ENCODE measurements at regions not wholly inside any gene's neighbourhood (a gene's known extent, or its start where the extent isn't known, plus 50 kb on each side); places are given as distances from the start of the nearest gene placed in this dataset.

DNA sequence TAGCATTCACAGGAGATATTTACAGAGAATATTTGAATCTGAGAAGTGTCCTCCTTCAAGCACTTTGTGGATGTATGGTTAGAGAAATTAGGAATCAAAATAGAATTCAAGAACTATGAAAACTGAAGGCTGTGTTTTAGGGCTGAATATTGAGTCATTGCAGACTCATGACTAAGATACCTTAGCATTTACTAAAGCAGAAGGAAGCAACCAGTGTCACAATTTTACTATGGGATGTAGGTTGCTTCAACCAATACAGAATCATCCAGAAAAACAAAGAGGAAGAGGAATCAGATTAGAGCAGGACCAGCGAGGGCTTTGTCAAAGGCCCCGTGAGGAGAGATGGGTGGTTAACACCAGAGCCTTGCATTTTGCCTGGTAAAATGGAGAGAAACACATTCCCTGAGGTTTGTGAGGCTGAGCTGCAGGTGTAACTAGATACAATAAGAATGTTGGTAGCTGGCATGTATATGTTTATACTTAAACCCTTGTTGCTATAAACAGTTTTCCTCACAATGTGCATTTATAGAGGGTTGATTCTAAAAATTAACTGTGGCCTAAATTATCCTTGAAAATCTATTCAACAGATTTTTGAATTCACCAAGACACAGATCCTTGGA is 518.1 kb downstream of the AGTPBP1 start:
- H3K4me1 Mint-ChIP-seq = no peaks in the 10 kb centered on the region
- no peaks in the 10 kb centered on the region for H3K27me3 Mint-ChIP-seq
- no peak overlapping the region for H3K27ac Mint-ChIP-seq
- no peaks in the 10 kb centered on the region for H3K9me3 Mint-ChIP-seq
- no peaks in the 10 kb centered on the region for H3K36me3 Mint-ChIP-seq (ENCODE audit: low read depth)
- H3K4me3 Mint-ChIP-seq = no peak overlapping the region
- CTCF ChIA-PET = no interaction called here
- DNase-seq = no peak
- POLR2A ChIA-PET = no interaction called here

DNA sequence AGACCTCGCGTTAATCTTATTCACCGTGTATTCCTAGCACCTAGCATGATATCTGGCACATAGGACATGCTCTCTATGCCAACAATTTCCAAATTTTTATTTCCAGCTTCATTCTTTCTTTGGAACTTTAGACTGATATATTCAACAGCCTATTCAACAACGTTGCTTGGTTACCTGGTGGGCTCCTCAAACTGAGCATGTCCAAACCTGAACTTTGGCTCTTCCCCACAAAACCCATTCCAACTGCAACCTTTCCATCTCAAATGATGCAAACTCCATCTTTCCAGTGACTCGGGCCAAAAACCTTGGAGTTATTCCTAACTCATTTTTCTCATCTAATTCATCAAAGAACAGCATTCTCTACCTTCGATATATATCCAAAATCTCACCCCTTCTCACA is 525.2 kb downstream of the AGTPBP1 start:
- Mint-ChIP-seq H3K4me3 (no peak overlapping the region), H3K36me3 (ENCODE audit: low read depth) (no peaks in the 10 kb centered on the region), H3K4me1 (peaks cover 5% of the 10 kb centered on the region), H3K27me3 (peaks cover 9% of the 10 kb centered on the region), H3K27ac (no peak overlapping the region), H3K9me3 (no peaks in the 10 kb centered on the region)
- POLR2A ChIA-PET = no interaction called here
- no peak for DNase-seq
- CTCF ChIA-PET = no interaction called here

DNA sequence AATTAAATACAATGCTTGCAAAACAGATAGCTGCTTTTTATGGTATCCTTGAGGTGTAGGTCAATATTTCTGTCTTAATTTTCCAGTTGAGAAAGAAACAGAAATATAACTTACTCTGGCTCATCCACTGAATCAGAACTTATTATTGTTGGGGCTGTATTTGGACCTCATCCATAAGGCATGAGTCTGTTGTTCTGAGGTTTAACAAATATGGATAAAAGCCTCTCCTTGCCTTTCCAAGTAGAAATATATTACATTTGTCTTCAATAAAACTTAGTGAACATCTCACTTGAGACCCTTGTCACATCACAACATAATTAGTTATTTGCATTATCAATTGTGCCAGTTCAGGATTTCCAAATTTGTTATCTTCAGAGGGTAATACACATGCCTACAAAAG is 525.8 kb downstream of the AGTPBP1 start:
- DNase-seq = no peak
- no peak overlapping the region for H3K4me3 Mint-ChIP-seq
- ChIA-PET CTCF (no interaction called here), POLR2A (no interaction called here)
- H3K27ac Mint-ChIP-seq = no peak overlapping the region
- peaks cover 5% of the 10 kb centered on the region for H3K4me1 Mint-ChIP-seq
- no peaks in the 10 kb centered on the region for H3K9me3 Mint-ChIP-seq
- H3K27me3 Mint-ChIP-seq = peaks cover 9% of the 10 kb centered on the region
- no peaks in the 10 kb centered on the region for H3K36me3 Mint-ChIP-seq (ENCODE audit: low read depth)

DNA sequence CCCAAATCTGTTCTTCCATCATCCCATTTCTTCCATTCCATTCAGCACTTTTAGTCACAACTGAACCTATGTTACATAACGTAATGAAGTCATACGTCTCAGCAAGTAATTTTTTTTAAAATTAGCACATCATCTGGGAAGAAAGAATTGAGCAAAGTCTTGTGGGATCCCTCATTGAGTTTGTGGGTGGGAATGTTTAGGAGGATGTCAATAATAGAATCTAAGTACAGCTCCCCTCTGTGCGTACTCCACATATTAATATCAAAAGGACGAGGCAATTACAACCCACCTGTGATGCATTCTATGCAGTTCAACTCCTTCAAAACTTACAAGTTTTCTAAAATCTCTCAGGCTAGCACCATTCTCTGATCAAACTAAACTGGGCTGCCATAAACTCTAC is 526.3 kb downstream of the AGTPBP1 start:
- Mint-ChIP-seq H3K27ac (no peak overlapping the region), H3K36me3 (ENCODE audit: low read depth) (no peaks in the 10 kb centered on the region), H3K4me1 (peaks cover 5% of the 10 kb centered on the region), H3K9me3 (no peaks in the 10 kb centered on the region), H3K4me3 (no peak overlapping the region), H3K27me3 (peaks cover 9% of the 10 kb centered on the region)
- no peak for DNase-seq
- POLR2A ChIA-PET = no interaction called here
- CTCF ChIA-PET = no interaction called here

DNA sequence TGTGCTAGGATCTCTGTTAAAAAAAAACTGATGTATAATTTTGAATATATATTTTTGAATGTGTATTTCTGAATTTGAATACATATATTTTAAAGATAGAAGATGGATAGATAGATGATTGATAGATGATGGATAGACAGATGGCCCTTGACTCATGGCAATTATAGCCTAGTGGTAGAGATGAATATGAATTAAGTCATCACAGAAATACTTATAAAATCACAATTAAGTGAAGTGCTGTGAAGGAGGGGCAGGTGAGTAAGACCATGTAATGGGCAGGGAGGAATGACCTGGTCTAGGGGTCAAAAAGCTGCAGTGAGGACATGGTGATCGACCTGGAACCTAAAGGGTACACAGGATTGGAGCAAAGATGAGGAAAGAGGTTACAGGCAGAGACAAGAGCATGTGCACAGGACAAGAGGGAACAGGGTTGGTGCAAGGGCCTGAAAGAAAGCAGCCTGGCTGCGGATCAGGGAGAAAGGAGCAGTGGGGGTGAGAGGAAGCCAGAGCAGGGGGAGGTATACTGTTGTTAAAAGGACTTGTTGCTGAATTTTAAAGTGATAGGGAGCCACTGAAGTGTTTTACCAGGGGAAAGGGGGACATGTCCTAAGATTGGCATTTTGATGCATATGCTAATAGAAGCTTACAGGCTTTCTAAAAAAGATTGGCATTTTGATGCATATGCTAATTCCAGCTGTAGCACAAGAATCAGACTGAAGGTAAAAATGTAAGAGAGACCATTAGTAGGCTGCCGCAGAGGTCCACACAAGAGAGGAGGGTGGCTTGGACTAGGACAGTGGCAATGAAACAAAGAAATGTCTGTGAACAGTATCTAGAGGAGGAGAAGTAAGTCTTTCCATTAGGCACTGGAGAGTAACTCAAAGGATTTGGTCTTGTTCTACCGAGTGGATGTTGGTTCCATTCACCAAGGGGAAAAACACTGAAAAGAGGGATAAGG is 527.8 kb downstream of the AGTPBP1 start:
- Mint-ChIP-seq H3K4me3 (no peak overlapping the region), H3K27ac (no peak overlapping the region), H3K4me1 (peaks cover 5% of the 10 kb centered on the region), H3K27me3 (peaks cover 9% of the 10 kb centered on the region), H3K9me3 (no peaks in the 10 kb centered on the region), H3K36me3 (ENCODE audit: low read depth) (no peaks in the 10 kb centered on the region)
- ChIA-PET CTCF (no interaction called here), POLR2A (no interaction called here)
- no peak for DNase-seq

DNA sequence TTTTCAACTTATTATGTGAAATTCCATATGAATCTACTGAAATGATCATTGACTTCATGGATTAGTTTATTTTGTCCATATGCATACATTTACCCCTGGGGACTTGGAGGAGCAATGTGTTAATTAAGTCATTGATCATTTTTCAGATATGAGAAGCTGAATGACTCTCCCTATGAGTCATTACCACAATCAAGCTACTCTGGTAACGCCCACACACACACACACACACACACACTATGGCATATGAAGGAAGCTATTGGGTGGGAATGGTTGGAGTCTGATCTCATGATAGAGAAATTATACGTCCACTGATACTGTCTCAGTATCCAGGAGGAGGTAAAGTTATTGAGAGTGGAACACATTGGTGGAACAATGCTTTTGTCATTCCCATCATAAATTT is 528.9 kb downstream of the AGTPBP1 start:
- Mint-ChIP-seq H3K4me1 (peaks cover 5% of the 10 kb centered on the region), H3K9me3 (peaks cover 1% of the 10 kb centered on the region), H3K4me3 (no peak overlapping the region), H3K27ac (no peak overlapping the region), H3K27me3 (peaks cover 9% of the 10 kb centered on the region), H3K36me3 (ENCODE audit: low read depth) (no peaks in the 10 kb centered on the region)
- POLR2A ChIA-PET = no interaction called here
- DNase-seq = no peak
- CTCF ChIA-PET = no interaction called here

DNA sequence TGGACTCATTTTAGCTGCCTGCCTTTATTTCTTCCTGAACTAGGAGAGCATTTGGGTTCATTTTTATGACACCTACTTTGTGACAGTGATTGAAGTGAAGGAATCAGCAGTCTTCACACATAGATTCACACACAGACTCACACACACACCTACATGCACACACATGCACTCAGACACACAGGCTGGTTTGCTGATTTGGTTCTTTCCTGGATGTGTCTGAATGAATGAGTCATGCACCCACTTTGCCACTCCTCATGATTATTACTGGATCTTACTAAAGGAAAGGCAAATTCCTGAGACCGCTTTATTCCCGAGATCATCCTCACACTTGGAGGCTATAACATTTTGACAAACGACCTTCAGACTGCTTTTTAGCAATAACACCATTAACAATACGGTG is 529.5 kb downstream of the AGTPBP1 start:
- Mint-ChIP-seq H3K27me3 (peaks cover 9% of the 10 kb centered on the region), H3K4me1 (peaks cover 5% of the 10 kb centered on the region), H3K27ac (no peak overlapping the region), H3K4me3 (no peak overlapping the region), H3K9me3 (peaks cover 4% of the 10 kb centered on the region), H3K36me3 (ENCODE audit: low read depth) (no peaks in the 10 kb centered on the region)
- POLR2A ChIA-PET = no interaction called here
- no peak for DNase-seq
- CTCF ChIA-PET = no interaction called here

DNA sequence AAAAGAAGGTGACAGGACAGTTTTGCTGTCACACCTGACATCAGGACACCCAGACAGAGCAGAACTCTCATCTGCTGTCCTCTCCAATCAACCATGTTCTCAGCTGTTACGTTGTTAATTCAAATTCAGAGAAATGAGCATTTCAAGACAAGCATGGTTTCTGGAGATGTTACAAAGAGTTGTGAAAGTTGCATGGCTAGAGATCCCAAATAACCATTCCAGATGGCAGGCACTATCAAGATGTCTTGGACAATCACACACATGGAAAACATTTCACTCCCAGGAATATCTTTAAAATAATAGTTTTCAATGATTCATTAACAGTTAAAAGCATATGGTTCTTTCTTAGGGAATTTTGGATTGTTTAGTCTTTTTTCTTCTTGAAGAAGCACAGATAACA is 533.1 kb downstream of the AGTPBP1 start:
- Mint-ChIP-seq H3K36me3 (ENCODE audit: low read depth) (no peaks in the 10 kb centered on the region), H3K4me3 (no peak overlapping the region), H3K9me3 (peaks cover 8% of the 10 kb centered on the region), H3K27me3 (peaks cover under 1% of the 10 kb centered on the region), H3K27ac (no peak overlapping the region), H3K4me1 (peaks cover 5% of the 10 kb centered on the region)
- ChIA-PET CTCF (no interaction called here), POLR2A (no interaction called here)
- DNase-seq = no peak

DNA sequence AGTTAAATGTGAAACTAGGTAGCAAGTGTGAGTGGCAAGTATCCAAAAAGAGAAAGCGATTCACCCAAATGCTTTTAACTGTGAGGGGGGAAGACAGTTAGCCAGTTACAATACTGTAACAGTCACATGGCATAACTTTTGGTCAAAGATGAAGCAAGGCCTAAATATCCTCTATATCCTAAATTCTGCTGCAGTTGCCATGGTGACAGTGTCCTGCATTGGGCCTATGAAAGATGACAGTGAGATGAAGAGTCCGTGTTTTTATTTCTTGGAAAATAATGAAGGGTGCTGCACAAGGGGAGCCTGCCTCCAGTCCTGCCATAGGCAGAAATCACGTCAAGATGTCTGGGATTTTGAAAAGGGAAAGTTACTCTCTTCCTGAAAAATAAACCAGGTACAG is 534.6 kb downstream of the NTRK2 start:
- no peaks in the 10 kb centered on the region for H3K4me1 Mint-ChIP-seq
- ChIA-PET CTCF (no interaction called here), POLR2A (no interaction called here)
- DNase-seq = no peak
- H3K9me3 Mint-ChIP-seq = peaks cover 8% of the 10 kb centered on the region
- H3K27ac Mint-ChIP-seq = no peak overlapping the region
- H3K4me3 Mint-ChIP-seq = no peak overlapping the region
- no peaks in the 10 kb centered on the region for H3K36me3 Mint-ChIP-seq (ENCODE audit: low read depth)
- no peaks in the 10 kb centered on the region for H3K27me3 Mint-ChIP-seq

DNA sequence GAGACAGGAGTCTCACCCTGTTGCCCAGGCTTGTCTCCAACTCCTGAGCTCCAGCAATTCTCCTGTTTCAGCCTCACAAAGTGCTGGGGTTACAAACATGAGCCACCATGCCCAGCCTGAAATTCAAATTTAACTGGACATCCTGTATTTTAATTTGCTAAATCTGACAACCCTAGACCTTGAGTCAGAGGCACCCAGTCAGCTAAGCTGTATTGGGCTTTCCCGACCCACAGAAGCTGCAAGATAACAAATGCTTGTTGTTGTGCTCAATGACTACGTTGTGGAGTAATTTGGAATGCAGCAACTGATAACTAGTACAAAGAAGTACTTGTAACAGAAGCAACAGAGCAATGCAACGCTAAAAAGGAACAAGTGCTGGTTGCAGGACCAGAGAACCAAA is 533.1 kb downstream of the NTRK2 start:
- Mint-ChIP-seq H3K4me3 (no peak overlapping the region), H3K36me3 (ENCODE audit: low read depth) (no peaks in the 10 kb centered on the region), H3K27ac (no peak overlapping the region), H3K9me3 (peaks cover 4% of the 10 kb centered on the region), H3K27me3 (no peaks in the 10 kb centered on the region), H3K4me1 (no peaks in the 10 kb centered on the region)
- DNase-seq = no peak
- POLR2A ChIA-PET = no interaction called here
- CTCF ChIA-PET = no interaction called here

DNA sequence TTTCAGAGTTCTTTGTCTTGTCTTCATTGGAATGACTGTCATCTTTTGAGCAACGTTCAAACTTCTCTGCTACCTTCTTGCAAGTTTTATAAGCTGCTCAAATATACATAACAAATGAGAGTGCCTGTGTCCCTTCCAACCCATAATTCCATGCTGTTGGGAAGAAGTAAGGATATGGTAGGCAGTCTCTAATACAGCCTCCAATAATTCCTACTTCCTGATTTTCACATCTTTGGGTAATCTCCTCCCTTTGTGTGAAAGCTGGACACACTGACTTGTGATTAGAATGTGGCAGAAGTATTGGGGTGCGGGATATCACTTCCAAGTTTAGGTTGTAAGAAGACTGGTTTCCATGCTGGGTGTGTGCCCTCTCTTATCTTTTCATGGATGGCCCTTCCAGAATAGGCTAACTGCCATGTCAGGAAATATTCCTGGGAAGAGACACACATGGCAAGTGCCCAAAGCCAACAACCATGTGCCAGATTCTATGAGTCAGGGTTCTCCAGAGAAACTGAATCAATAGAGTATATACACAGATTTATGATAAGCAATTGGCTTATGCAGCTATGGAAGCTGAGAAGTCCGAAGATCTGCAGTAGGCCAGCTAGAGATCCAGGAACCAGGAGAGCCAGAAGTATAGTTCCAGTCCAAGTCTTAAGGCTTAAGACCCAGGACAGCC is 531.3 kb downstream of the NTRK2 start:
- Mint-ChIP-seq H3K9me3 (peaks cover 2% of the 10 kb centered on the region), H3K27me3 (no peaks in the 10 kb centered on the region), H3K4me3 (no peak overlapping the region), H3K27ac (no peak overlapping the region), H3K4me1 (no peaks in the 10 kb centered on the region), H3K36me3 (ENCODE audit: low read depth) (no peaks in the 10 kb centered on the region)
- no peak for DNase-seq
- ChIA-PET POLR2A (no interaction called here), CTCF (no interaction called here)

DNA sequence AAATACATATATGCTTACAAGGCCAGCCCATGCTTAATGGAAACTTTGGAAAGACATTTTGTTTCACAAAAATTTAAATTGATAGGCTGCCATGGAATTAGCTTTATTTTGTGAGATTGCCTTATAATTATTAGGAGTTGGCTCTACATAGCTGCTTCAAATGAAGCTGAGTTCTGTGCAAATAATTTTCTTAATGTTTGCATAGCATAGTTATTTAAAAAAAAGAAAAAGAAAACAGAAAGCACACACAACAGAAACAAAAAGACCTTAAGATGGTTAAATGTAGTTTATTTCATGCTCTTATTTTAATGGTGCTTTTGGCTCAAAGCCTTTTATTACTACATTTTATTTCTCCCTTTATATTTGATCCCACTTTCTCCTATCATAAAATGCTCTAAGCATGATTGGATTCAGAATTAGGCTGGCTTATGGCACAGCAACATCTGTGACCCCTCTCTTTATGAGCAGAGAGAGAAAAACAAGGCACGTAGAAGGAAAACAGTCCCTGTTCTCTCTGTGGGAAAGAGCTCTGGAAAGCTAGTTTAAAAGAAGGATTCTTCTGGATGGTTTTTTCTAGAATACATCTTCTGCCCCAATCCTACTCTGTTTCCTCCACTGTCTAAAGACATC is 530.5 kb downstream of the NTRK2 start:
- Mint-ChIP-seq H3K36me3 (ENCODE audit: low read depth) (no peaks in the 10 kb centered on the region), H3K27ac (no peak overlapping the region), H3K4me3 (no peak overlapping the region), H3K4me1 (no peaks in the 10 kb centered on the region), H3K9me3 (peaks cover 2% of the 10 kb centered on the region), H3K27me3 (no peaks in the 10 kb centered on the region)
- POLR2A ChIA-PET = no interaction called here
- DNase-seq = no peak
- CTCF ChIA-PET = no interaction called here

DNA sequence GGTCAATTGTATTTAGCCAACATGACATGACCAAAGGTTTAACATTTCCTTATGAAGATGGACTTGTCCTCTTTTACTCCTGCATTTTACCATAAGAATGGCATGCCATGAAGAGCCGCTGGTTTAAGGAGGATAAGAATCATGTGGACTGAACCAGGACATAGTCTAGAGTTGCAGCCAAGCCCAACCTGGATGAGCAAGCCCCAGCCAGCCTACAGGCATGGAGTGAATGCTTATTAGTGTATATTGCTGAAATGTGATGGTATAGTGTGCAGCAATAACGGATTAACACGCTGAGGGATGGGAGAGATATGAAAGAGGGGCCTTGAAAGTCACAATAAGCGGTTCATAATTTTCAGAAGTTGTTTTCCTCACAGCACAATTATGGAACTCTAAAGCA is 523.2 kb downstream of the NTRK2 start:
- POLR2A ChIA-PET = no interaction called here
- H3K27ac Mint-ChIP-seq = no peak overlapping the region
- H3K4me3 Mint-ChIP-seq = no peak overlapping the region
- no peaks in the 10 kb centered on the region for H3K4me1 Mint-ChIP-seq
- peaks cover 7% of the 10 kb centered on the region for H3K9me3 Mint-ChIP-seq
- no peaks in the 10 kb centered on the region for H3K36me3 Mint-ChIP-seq (ENCODE audit: low read depth)
- no peak for DNase-seq
- H3K27me3 Mint-ChIP-seq = no peaks in the 10 kb centered on the region
- CTCF ChIA-PET = no interaction called here
